Fibroblast of villous mesenchyme (primary cell): ENCODE measurements at regions not wholly inside any gene's neighbourhood (a gene's known extent, or its start where the extent isn't known, plus 50 kb on each side); places are given as distances from the start of the nearest gene placed in this dataset.

Experiments
- DNase-seq: peaks from one replicate; pipeline ENCODE4 v3.0.0-alpha.2; 2010; ENCODE audit warnings: low read depth
- H3K4me3 ChIP-seq: 2 replicates; pipeline ENCODE4 v1.5.1; 2011; ENCODE audit warnings: low read depth, mild to moderate bottlenecking, low read length
- TF ChIP-seq, protein P1 (sequence below): IDR thresholded peaks from 2 replicates; pipeline ENCODE4 v1.5.1; 2012; ENCODE audit warnings: low read depth, mild to moderate bottlenecking, low read length; ENCODE audit not compliant: insufficient read depth

GRCh38 chr4:19286924-19287323, 964.8 kb upstream of the SLIT2 start:
- TF ChIP-seq, protein P1, sequence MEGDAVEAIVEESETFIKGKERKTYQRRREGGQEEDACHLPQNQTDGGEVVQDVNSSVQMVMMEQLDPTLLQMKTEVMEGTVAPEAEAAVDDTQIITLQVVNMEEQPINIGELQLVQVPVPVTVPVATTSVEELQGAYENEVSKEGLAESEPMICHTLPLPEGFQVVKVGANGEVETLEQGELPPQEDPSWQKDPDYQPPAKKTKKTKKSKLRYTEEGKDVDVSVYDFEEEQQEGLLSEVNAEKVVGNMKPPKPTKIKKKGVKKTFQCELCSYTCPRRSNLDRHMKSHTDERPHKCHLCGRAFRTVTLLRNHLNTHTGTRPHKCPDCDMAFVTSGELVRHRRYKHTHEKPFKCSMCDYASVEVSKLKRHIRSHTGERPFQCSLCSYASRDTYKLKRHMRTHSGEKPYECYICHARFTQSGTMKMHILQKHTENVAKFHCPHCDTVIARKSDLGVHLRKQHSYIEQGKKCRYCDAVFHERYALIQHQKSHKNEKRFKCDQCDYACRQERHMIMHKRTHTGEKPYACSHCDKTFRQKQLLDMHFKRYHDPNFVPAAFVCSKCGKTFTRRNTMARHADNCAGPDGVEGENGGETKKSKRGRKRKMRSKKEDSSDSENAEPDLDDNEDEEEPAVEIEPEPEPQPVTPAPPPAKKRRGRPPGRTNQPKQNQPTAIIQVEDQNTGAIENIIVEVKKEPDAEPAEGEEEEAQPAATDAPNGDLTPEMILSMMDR: no peak
- DNase-seq: no peak
- H3K4me3 ChIP-seq: no peak overlapping the region

GRCh38 chr4:19285146-19285545, 966.6 kb upstream of the SLIT2 start:
- no peak overlapping the region for H3K4me3 ChIP-seq
- DNase-seq: peak; percentile 61
- TF ChIP-seq, protein P1: no peak

GRCh38 chr4:19278665-19279064, 973.0 kb upstream of the SLIT2 start:
- no peak for DNase-seq

DNA sequence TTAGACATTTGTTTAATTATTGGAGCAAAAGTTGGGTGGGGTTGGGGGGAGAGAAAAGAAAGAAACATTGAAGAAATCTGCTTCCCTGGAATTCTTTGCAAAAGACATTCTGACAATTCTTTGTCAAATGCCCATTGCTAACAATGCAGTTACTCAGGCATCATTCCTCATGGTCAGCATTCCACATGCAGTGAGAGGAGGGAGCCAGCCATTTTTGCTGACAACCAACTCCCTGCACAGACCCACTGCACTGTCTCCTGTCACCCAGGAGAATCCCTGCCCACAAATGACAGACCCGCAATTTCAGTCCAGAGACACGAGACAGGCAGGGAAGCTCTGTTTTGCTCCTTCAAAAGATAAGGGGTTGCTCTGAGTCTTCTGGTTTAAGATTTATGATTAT, 985.1 kb upstream of the SLIT2 start:
- no peak for DNase-seq
- TF ChIP-seq, protein P1: no peak
- no peak overlapping the region for H3K4me3 ChIP-seq

More at GRCh38 chr4:19278665-19279064, 973.0 kb upstream of the SLIT2 start:
- H3K4me3 ChIP-seq: no peak overlapping the region
- TF ChIP-seq, protein P1: no peak

DNA sequence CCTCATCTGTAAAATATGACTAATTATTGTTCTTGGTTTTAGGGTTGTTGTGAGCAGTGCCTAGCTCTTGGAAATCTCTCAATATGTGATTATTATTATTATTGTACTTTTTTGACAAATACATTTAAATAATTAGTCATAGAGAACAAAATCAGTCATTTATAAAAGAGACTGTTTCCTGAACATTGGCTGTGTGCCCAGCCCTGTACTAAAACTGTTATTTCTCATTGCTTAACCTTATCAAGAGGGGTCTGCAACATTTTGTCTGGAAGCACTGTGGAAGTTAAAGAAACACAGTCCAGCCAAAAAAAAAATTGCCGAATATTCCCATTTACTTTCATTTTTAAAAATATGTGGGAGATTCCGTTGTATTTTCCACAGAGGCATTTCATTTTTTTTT, 989.2 kb upstream of the SLIT2 start:
- H3K4me3 ChIP-seq: peak overlapping the region; percentile 19
- peak; percentile 61 for DNase-seq
- TF ChIP-seq, protein P1: no peak

GRCh38 chr4:19260346-19260745, 991.4 kb upstream of the SLIT2 start:
- no peak for DNase-seq
- H3K4me3 ChIP-seq: no peak overlapping the region
- TF ChIP-seq, protein P1: no peak

DNA sequence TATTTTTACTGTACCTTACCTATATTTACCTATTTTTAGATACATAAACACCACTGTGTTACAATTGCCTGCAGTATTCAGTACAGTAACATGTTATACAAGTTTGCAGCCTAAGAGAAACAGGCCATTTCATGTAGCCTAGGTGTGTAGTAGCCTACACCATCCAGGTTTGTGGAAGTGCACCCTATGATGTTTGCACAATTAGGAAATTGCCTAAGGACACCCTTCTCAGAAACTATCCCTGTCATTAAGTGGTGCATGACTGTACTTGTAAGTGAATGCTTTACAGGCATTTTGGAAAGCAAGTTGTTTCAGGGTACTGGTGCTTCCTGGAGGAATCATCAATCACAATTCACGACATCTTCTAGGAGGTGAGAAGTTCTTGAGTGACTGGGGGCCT, 991.8 kb upstream of the SLIT2 start:
- no peak for DNase-seq
- H3K4me3 ChIP-seq: no peak overlapping the region
- TF ChIP-seq, protein P1: no peak
